OCI-LY3 (cell line): ENCODE measurements at regions not wholly inside any gene's neighbourhood (a gene's known extent, or its start where the extent isn't known, plus 50 kb on each side); places are given as distances from the start of the nearest gene placed in this dataset.

Experiments used
- H2AFZ ChIP-seq: fragments of 200-600, 300-600 bp; shearing (Covaris generic); 2 replicates; pipeline ENCODE4 v1.6.0; 2014; ENCODE audit warnings: antibody characterized with exemption, low read depth, low read length
- H3K27ac ChIP-seq: fragments of 200-600, 300-600 bp; sonication (generic); 2 replicates; pipeline ENCODE4 v1.5.1; 2014; ENCODE audit warnings: mild to moderate bottlenecking, low read length, moderate library complexity, mixed read lengths
- H3K27me3 ChIP-seq: fragments of 200-600, 300-600 bp; sonication (generic); 2 replicates; pipeline ENCODE4 v1.6.1; 2014; ENCODE audit warnings: low read depth, low read length, mixed read lengths
- H3K36me3 ChIP-seq: fragments of 200-600, 300-600 bp; sonication (generic); replicated peaks from 2 replicates; pipeline ENCODE3; 2014; ENCODE audit warnings: low read depth, low read length, mixed read lengths
- H3K4me1 ChIP-seq: fragments of 300-600, 200-600 bp; sonication (generic); 2 replicates; pipeline ENCODE4 v1.6.1; 2014; ENCODE audit warnings: low read length, mixed read lengths
- H3K4me2 ChIP-seq: fragments of 200-600, 300-600 bp; sonication (generic); 2 replicates; pipeline ENCODE4 v1.6.1; 2014; ENCODE audit warnings: low read length, mixed read lengths
- H3K4me3 ChIP-seq: fragments of 300-600, 200-600 bp; sonication (generic); 2 replicates; pipeline ENCODE4 v1.5.1; 2014; ENCODE audit warnings: antibody characterized with exemption, mild to moderate bottlenecking, low read length, moderate library complexity
- H3K79me2 ChIP-seq: fragments of 300-600, 200-600 bp; shearing (Covaris generic); 2 replicates; pipeline ENCODE4 v1.6.1; 2014; ENCODE audit warnings: mild to moderate bottlenecking, low read length, mixed read lengths
- H3K9ac ChIP-seq: fragments of 300-600, 200-600 bp; shearing (Covaris generic); 2 replicates; pipeline ENCODE4 v1.6.0; 2014; ENCODE audit warnings: mild to moderate bottlenecking, low read length, moderate library complexity
- H3K9me3 ChIP-seq: fragments of 200-600, 300-600 bp; shearing (Covaris generic); 2 replicates; pipeline ENCODE4 v1.6.1; 2014; ENCODE audit warnings: low read length, mixed read lengths; ENCODE audit not compliant: insufficient read depth
- H4K20me1 ChIP-seq: fragments of 200-600, 300-600 bp; sonication (generic); 2 replicates; pipeline ENCODE4 v1.6.1; 2016; ENCODE audit warnings: low read length, mixed read lengths; ENCODE audit not compliant: insufficient read depth
- EZH2phosphoT487 ChIP-seq: fragments of 200-600 bp; shearing (Covaris generic); IDR thresholded peaks from 2 replicates; pipeline ENCODE4 v1.6.1; 2018; ENCODE audit warnings: antibody characterized with exemption, mixed run types, low read depth
- TF ChIP-seq, protein P1 (sequence below): fragments of 200-600, 300-600 bp; sonication (generic); IDR thresholded peaks from 2 replicates; pipeline ENCODE4 v1.5.1; 2014; ENCODE audit warnings: antibody characterized with exemption, low read length, low read depth

DNA sequence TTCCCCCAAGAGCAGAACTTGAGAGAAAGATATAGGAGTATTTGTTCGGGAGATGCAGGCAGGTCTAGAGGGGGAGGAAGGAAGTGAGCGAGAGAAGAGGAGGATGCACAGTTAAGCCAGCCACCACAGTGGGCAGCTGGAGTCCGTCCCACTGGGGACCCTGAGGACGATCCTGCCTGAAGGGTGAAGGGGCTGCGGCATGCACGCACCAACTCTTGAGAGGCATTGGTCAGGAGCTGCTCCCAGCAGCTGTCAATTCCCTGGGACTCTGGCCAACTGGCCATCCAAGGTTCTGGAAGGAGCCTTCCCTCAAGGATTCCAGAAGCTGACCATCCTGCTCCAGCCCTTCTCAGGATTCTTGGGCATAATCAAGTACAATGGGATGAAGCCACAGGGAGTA lies 246.9 kb downstream of the MATN1 start:
- Histone ChIP-seq H3K4me1 (no peaks in the 10 kb centered on the region), H3K9me3 (no peaks in the 10 kb centered on the region), H4K20me1 (no peaks in the 10 kb centered on the region), H3K36me3 (no peaks in the 10 kb centered on the region), H2AFZ (no peak overlapping the region), H3K4me2 (no peak overlapping the region), H3K27ac (no peak overlapping the region), H3K79me2 (no peaks in the 10 kb centered on the region), H3K9ac (no peak overlapping the region), H3K4me3 (no peak overlapping the region), H3K27me3 (no peaks in the 10 kb centered on the region)
- TF ChIP-seq, protein P1, sequence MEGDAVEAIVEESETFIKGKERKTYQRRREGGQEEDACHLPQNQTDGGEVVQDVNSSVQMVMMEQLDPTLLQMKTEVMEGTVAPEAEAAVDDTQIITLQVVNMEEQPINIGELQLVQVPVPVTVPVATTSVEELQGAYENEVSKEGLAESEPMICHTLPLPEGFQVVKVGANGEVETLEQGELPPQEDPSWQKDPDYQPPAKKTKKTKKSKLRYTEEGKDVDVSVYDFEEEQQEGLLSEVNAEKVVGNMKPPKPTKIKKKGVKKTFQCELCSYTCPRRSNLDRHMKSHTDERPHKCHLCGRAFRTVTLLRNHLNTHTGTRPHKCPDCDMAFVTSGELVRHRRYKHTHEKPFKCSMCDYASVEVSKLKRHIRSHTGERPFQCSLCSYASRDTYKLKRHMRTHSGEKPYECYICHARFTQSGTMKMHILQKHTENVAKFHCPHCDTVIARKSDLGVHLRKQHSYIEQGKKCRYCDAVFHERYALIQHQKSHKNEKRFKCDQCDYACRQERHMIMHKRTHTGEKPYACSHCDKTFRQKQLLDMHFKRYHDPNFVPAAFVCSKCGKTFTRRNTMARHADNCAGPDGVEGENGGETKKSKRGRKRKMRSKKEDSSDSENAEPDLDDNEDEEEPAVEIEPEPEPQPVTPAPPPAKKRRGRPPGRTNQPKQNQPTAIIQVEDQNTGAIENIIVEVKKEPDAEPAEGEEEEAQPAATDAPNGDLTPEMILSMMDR = no peak
- TF ChIP-seq EZH2phosphoT487 = no peak

DNA sequence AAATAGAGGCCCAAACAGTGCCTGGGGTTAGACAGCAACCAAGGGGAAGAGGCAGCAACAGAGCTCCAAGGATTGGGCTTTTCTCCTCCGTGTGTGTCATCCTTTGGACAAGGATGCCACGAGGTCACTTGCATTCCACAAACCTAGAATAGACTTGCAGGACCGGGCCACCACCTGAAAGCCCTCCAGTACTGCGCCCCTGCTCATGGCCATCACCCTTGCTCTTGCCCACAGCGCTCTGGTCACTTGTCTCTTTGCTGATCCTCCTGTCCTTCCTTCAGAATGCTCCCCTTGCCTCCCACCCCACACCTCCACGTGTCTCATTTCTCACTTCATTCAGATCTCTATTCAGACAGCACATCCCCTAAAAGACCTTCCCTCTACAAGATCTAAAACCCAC lies 247.4 kb downstream of the MATN1 start:
- Histone ChIP-seq H3K9me3 (no peaks in the 10 kb centered on the region), H3K79me2 (no peaks in the 10 kb centered on the region), H3K9ac (no peak overlapping the region), H3K36me3 (no peaks in the 10 kb centered on the region), H3K4me2 (no peak overlapping the region), H3K27ac (no peak overlapping the region), H3K27me3 (no peaks in the 10 kb centered on the region), H2AFZ (no peak overlapping the region), H4K20me1 (no peaks in the 10 kb centered on the region), H3K4me3 (no peak overlapping the region), H3K4me1 (no peaks in the 10 kb centered on the region)
- TF ChIP-seq EZH2phosphoT487 = no peak
- TF ChIP-seq, protein P1 = no peak

DNA sequence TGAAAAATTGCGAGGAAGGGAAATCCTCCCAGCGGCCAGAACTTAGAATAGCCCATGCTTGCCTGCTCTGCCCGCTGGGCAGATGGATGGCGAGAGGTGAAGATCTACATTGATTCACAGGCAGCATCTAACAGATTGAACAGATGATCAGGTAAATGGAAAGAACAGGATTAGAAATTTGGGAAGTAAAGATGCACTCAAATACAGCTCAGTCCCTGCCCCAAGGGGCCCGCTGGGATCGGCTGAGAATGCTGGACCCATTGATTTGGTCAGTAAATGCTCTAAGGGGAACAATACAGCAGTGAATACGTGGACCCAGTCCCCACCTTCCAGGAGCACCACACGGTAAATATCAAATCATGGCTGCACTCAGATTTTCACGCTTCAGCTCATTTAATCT lies 248.2 kb downstream of the MATN1 start:
- no peak overlapping the region for H3K27ac ChIP-seq
- no peaks in the 10 kb centered on the region for H3K79me2 ChIP-seq
- H3K4me2 ChIP-seq = no peak overlapping the region
- no peak overlapping the region for H3K4me3 ChIP-seq
- no peak for TF ChIP-seq EZH2phosphoT487
- TF ChIP-seq, protein P1 = no peak
- H3K27me3 ChIP-seq = no peaks in the 10 kb centered on the region
- no peak overlapping the region for H2AFZ ChIP-seq
- H4K20me1 ChIP-seq = no peaks in the 10 kb centered on the region
- no peaks in the 10 kb centered on the region for H3K36me3 ChIP-seq
- no peaks in the 10 kb centered on the region for H3K9me3 ChIP-seq
- no peak overlapping the region for H3K9ac ChIP-seq
- no peaks in the 10 kb centered on the region for H3K4me1 ChIP-seq

DNA sequence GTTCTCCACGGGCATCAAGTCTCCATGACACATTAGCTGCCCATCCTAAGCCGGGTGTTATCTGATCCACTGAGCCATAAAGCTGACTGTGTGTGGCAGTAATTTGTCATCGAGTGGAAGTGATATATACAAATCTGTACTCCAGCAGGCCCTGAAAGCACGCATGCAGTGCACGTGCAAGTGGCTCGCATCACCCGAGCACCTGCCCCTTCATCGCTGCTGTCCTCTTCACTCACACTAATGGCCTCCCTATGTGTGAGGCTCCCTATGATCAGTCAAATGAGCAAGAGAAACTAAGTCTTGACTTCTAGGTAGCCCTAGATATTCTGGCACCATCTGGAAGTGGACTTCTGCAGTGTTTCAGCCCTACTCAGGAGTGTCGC lies 248.6 kb downstream of the MATN1 start:
- no peaks in the 10 kb centered on the region for H3K27me3 ChIP-seq
- H3K9me3 ChIP-seq = no peaks in the 10 kb centered on the region
- H3K9ac ChIP-seq = no peak overlapping the region
- H2AFZ ChIP-seq = no peak overlapping the region
- H4K20me1 ChIP-seq = no peaks in the 10 kb centered on the region
- H3K27ac ChIP-seq = no peak overlapping the region
- H3K4me3 ChIP-seq = no peak overlapping the region
- TF ChIP-seq EZH2phosphoT487 = no peak
- TF ChIP-seq, protein P1 = no peak
- no peaks in the 10 kb centered on the region for H3K4me1 ChIP-seq
- no peak overlapping the region for H3K4me2 ChIP-seq
- no peaks in the 10 kb centered on the region for H3K79me2 ChIP-seq
- no peaks in the 10 kb centered on the region for H3K36me3 ChIP-seq
